Liver (tissue), 8 donors: ENCODE measurements at regions not wholly inside any gene's neighbourhood (a gene's known extent, or its start where the extent isn't known, plus 50 kb on each side); places are given as distances from the start of the nearest gene placed in this dataset.

Experiments used
- DNase-seq: peaks from one replicate; pipeline ENCODE4 v3.0.0-alpha.2; 2017; ENCODE audit warnings: low spot score
- H3K27ac ChIP-seq, 2 donors: one replicate each; pipeline ENCODE4 v1.7.0; 2013; ENCODE audit warnings: inconsistent platforms in 2 of 2, low read length in 2 of 2, control low read depth in 1 of 2, low read depth in 1 of 2, mild to moderate bottlenecking in 1 of 2
- H3K27me3 ChIP-seq, 4 donors: one replicate each; pipeline versions ENCODE4 v1.6.1 to v1.7.0; 2013; ENCODE audit warnings: low read length in 3 of 4, inconsistent platforms in 1 of 4, mild to moderate bottlenecking in 1 of 4, moderate library complexity in 1 of 4; ENCODE audit not compliant: control insufficient read depth in 4 of 4, insufficient read depth in 4 of 4
- H3K36me3 ChIP-seq, 4 donors: one replicate each; pipeline versions ENCODE4 v1.6.1 to v1.7.0; 2013; ENCODE audit warnings: low read length in 3 of 4, mild to moderate bottlenecking in 3 of 4, low read depth in 1 of 4, moderate library complexity in 1 of 4; ENCODE audit not compliant: control insufficient read depth in 4 of 4, insufficient read depth in 3 of 4
- H3K4me1 ChIP-seq, 4 donors: one replicate each; pipeline versions ENCODE4 v1.6.1 to v1.7.0; 2013; ENCODE audit warnings: low read length in 3 of 4, mild to moderate bottlenecking in 3 of 4, moderate library complexity in 1 of 4; ENCODE audit not compliant: control insufficient read depth in 4 of 4, insufficient read depth in 4 of 4
- H3K4me3 ChIP-seq, 3 donors: one replicate each; pipeline versions ENCODE4 v1.6.1 to v1.7.0; 2013; ENCODE audit warnings: low read length in 3 of 3, control low read depth in 1 of 3, low read depth in 1 of 3, mild to moderate bottlenecking in 1 of 3
- H3K9ac ChIP-seq, 2 donors: one replicate each; pipeline ENCODE4 v1.7.0; 2013; ENCODE audit warnings: low read length in 2 of 2, mild to moderate bottlenecking in 2 of 2, moderate library complexity in 2 of 2, control low read depth in 1 of 2, low read depth in 1 of 2
- H3K9me3 ChIP-seq, 4 donors: one replicate each; pipeline versions ENCODE4 v1.6.1 to v1.7.0; 2013; ENCODE audit warnings: low read length in 3 of 4; ENCODE audit not compliant: control insufficient read depth in 4 of 4
- CTCF ChIP-seq: fragments of 150-350 bp; IDR thresholded peaks from 2 replicates; pipeline ENCODE4 v1.5.1; 2017; ENCODE audit warnings: improper control_type of control experiment, low read depth, low read length; ENCODE audit not compliant: missing input control
- EGR1 ChIP-seq, 2 donors: IDR thresholded peaks; 2 replicates each; pipeline ENCODE4 v1.6.1; 2016 to 2018; ENCODE audit warnings: antibody characterized with exemption in 2 of 2, low read depth in 2 of 2
- FOXA1 ChIP-seq: IDR thresholded peaks from 2 replicates; pipeline ENCODE4 v1.6.1; 2016; ENCODE audit warnings: antibody characterized with exemption
- FOXA2 ChIP-seq: IDR thresholded peaks from 2 replicates; pipeline ENCODE4 v1.6.1; 2016; ENCODE audit warnings: antibody characterized with exemption
- HNF4A ChIP-seq, 2 donors: conservative IDR thresholded peaks; 2 replicates each; pipeline ENCODE4 v1.6.1; 2016; ENCODE audit warnings: antibody characterized with exemption in 2 of 2, mild to moderate bottlenecking in 2 of 2
- HNF4G ChIP-seq: IDR thresholded peaks from 2 replicates; pipeline ENCODE4 v1.6.1; 2016; ENCODE audit warnings: antibody characterized with exemption
- JUND ChIP-seq, 2 donors: IDR thresholded peaks; 2 replicates each; pipeline ENCODE4 v1.6.1; 2016; ENCODE audit warnings: antibody characterized with exemption in 2 of 2
- NR2F2 ChIP-seq: IDR thresholded peaks from 2 replicates; pipeline ENCODE4 v1.6.1; 2016; ENCODE audit warnings: antibody characterized with exemption
- RAD21 ChIP-seq, 2 donors: IDR thresholded peaks; 2 replicates each; pipeline ENCODE4 v1.6.1; 2016; ENCODE audit warnings: antibody characterized with exemption in 2 of 2, mild to moderate bottlenecking in 2 of 2
- RXRA ChIP-seq, 2 donors: IDR thresholded peaks; 2 replicates each; pipeline ENCODE4 v1.6.1; 2017 to 2018; ENCODE audit warnings: antibody characterized with exemption in 2 of 2, mild to moderate bottlenecking in 1 of 2
- SP1 ChIP-seq: IDR thresholded peaks from 2 replicates; pipeline ENCODE4 v1.6.1; 2018; ENCODE audit warnings: antibody characterized with exemption, mild to moderate bottlenecking
- TAF1 ChIP-seq: conservative IDR thresholded peaks from 2 replicates; pipeline ENCODE4 v1.6.1; 2016; ENCODE audit warnings: antibody characterized with exemption, mild to moderate bottlenecking
- YY1 ChIP-seq: IDR thresholded peaks from 2 replicates; pipeline ENCODE4 v1.6.1; 2016; ENCODE audit warnings: antibody characterized with exemption, mild to moderate bottlenecking
- WGBS: extraction: QIAGEN DNeasy Blood & Tissue Kit; methylation state at CpG from one replicate; pipeline ENCODE4 v1.1.7; 2013; 5-methylcytosine and 5-hydroxymethylcytosine counted together
- TF ChIP-seq, protein P1 (sequence below): IDR thresholded peaks from 2 replicates; pipeline ENCODE4 v1.6.1; 2016; ENCODE audit warnings: antibody characterized with exemption, mild to moderate bottlenecking
- TF ChIP-seq, protein P2 (sequence below): IDR thresholded peaks from 2 replicates; pipeline ENCODE4 v1.6.1; 2016; ENCODE audit warnings: antibody characterized with exemption
- TF ChIP-seq, protein P3 (sequence below): IDR thresholded peaks from 2 replicates; pipeline ENCODE4 v1.6.1; 2016; ENCODE audit warnings: antibody characterized with exemption
- TF ChIP-seq, protein P4 (sequence below): IDR thresholded peaks from 2 replicates; pipeline ENCODE4 v1.6.1; 2016; ENCODE audit warnings: antibody characterized with exemption
- donor health status: healthy.
- donor health status: healthy.
- donor health status: healthy.
- donor health status: healthy.
- donor health status: healthy.

DNA sequence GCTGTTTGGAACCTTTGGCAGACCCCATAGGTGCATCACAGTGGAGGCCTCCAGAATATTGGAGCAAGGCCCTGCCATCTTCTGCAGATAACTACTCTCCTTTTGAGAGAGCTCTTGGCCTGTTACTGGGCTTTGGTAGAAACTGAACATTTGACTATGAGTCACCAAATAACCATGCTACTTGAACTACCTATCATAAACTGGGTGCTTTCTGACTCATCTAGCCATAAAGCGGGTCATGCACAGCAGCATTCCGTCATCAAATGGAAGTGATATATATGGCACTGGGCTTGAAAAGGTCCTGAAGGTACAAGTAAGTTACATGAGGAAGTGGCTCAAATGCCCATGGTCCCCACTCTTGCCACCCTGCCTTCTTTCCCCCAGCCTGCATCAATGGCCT lies 782.5 kb upstream of the SLITRK6 start:
- peaks cover 0 to 3% (median 0%) of the 10 kb centered on the region in 4 donors for H3K9me3 ChIP-seq
- H3K4me1 ChIP-seq, result peaks cover 0 to 2% (median 0%) of the 10 kb centered on the region in 4 donors
- no peaks in the 10 kb centered on the region for H3K27me3 ChIP-seq
- TF ChIP-seq HNF4A (conservative IDR thresholded peaks at IDR 0.05) (no peak), RAD21 (IDR thresholded peaks at IDR 0.05) (no peak), YY1 (no peak), SP1 (no peak), FOXA1 (no peak), EGR1 (IDR thresholded peaks at IDR 0.05; ENCODE audit: low read depth in 2 of 2) (no peak), NR2F2 (no peak)
- TF ChIP-seq, protein P1, sequence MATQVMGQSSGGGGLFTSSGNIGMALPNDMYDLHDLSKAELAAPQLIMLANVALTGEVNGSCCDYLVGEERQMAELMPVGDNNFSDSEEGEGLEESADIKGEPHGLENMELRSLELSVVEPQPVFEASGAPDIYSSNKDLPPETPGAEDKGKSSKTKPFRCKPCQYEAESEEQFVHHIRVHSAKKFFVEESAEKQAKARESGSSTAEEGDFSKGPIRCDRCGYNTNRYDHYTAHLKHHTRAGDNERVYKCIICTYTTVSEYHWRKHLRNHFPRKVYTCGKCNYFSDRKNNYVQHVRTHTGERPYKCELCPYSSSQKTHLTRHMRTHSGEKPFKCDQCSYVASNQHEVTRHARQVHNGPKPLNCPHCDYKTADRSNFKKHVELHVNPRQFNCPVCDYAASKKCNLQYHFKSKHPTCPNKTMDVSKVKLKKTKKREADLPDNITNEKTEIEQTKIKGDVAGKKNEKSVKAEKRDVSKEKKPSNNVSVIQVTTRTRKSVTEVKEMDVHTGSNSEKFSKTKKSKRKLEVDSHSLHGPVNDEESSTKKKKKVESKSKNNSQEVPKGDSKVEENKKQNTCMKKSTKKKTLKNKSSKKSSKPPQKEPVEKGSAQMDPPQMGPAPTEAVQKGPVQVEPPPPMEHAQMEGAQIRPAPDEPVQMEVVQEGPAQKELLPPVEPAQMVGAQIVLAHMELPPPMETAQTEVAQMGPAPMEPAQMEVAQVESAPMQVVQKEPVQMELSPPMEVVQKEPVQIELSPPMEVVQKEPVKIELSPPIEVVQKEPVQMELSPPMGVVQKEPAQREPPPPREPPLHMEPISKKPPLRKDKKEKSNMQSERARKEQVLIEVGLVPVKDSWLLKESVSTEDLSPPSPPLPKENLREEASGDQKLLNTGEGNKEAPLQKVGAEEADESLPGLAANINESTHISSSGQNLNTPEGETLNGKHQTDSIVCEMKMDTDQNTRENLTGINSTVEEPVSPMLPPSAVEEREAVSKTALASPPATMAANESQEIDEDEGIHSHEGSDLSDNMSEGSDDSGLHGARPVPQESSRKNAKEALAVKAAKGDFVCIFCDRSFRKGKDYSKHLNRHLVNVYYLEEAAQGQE, result no peak
- TF ChIP-seq, protein P2, sequence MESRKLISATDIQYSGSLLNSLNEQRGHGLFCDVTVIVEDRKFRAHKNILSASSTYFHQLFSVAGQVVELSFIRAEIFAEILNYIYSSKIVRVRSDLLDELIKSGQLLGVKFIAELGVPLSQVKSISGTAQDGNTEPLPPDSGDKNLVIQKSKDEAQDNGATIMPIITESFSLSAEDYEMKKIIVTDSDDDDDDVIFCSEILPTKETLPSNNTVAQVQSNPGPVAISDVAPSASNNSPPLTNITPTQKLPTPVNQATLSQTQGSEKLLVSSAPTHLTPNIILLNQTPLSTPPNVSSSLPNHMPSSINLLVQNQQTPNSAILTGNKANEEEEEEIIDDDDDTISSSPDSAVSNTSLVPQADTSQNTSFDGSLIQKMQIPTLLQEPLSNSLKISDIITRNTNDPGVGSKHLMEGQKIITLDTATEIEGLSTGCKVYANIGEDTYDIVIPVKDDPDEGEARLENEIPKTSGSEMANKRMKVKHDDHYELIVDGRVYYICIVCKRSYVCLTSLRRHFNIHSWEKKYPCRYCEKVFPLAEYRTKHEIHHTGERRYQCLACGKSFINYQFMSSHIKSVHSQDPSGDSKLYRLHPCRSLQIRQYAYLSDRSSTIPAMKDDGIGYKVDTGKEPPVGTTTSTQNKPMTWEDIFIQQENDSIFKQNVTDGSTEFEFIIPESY, result no peak
- no peaks in the 10 kb centered on the region for H3K36me3 ChIP-seq
- no peak overlapping the region for H3K9ac ChIP-seq
- WGBS, result 85% methylated on average over 2 of the region's 2 CpGs
- H3K4me3 ChIP-seq, result no peak overlapping the region
- DNase-seq, result no peak
- H3K27ac ChIP-seq, result no peak overlapping the region

DNA sequence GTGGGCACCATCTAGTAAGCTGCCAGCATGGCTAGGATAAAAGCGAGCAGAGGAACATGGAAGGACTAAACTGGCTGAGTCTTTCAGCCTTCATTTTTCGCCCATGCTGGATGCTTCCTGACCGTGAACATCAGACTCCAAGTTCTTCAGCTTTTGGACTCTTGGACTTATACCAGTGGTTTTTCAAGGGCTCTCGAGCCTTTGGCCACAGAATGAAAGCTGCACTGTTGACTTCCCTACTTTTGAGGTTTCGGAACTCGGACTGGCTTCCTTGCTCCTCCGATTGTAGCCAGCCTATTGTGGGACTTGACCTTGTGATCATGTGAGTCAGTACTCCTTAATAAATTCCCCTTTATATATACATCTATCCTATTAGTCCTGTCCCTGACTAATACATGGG lies 785.1 kb upstream of the SLITRK6 start:
- no peak overlapping the region for H3K9ac ChIP-seq
- H3K27me3 ChIP-seq, result no peaks in the 10 kb centered on the region
- 78% methylated on average over 7 of the region's 7 CpGs for WGBS
- DNase-seq, result no peak
- H3K36me3 ChIP-seq, result no peaks in the 10 kb centered on the region
- TF ChIP-seq JUND (IDR thresholded peaks at IDR 0.05) (no peak), FOXA2 (no peak), TAF1 (no peak), HNF4A (conservative IDR thresholded peaks at IDR 0.05) (no peak), YY1 (no peak), RXRA (IDR thresholded peaks at IDR 0.05) (no peak), FOXA1 (no peak), RAD21 (IDR thresholded peaks at IDR 0.05) (no peak), HNF4G (no peak), CTCF (no peak), SP1 (no peak), EGR1 (IDR thresholded peaks at IDR 0.05; ENCODE audit: low read depth in 2 of 2) (no peak)
- TF ChIP-seq, protein P3, sequence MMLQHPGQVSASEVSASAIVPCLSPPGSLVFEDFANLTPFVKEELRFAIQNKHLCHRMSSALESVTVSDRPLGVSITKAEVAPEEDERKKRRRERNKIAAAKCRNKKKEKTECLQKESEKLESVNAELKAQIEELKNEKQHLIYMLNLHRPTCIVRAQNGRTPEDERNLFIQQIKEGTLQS, result no peak
- TF ChIP-seq, protein P4, sequence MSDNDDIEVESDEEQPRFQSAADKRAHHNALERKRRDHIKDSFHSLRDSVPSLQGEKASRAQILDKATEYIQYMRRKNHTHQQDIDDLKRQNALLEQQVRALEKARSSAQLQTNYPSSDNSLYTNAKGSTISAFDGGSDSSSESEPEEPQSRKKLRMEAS, result no peak
- TF ChIP-seq, protein P2, result no peak
- no peak overlapping the region for H3K4me3 ChIP-seq
- H3K9me3 ChIP-seq, result peaks cover 0 to 3% (median 0%) of the 10 kb centered on the region in 4 donors
- H3K4me1 ChIP-seq, result peaks cover 0 to 2% (median 0%) of the 10 kb centered on the region in 4 donors
- no peak overlapping the region for H3K27ac ChIP-seq
